ENCODE measurements at regions not wholly inside any gene's neighbourhood (a gene's known extent, or its start where the extent isn't known, plus 50 kb on each side); places are given as distances from the start of the nearest gene placed in this dataset.
"Not testable (repeated sequence)": the region's sequence is repeated elsewhere in the genome, so short reads cannot be mapped to it uniquely, and the experiment has no call there.

- Histone ChIP-seq H3K4me3 (no peak overlapping the region), H3K4me1 (no peaks in the 10 kb centered on the region), H3K9me3 (peaks cover 0 to 2% of the 10 kb centered on the region in 2 donors), H3K27ac (no peak overlapping the region), H3K27me3 (no peaks in the 10 kb centered on the region), H3K36me3 (no peaks in the 10 kb centered on the region)
- TF ChIP-seq, protein P1, sequence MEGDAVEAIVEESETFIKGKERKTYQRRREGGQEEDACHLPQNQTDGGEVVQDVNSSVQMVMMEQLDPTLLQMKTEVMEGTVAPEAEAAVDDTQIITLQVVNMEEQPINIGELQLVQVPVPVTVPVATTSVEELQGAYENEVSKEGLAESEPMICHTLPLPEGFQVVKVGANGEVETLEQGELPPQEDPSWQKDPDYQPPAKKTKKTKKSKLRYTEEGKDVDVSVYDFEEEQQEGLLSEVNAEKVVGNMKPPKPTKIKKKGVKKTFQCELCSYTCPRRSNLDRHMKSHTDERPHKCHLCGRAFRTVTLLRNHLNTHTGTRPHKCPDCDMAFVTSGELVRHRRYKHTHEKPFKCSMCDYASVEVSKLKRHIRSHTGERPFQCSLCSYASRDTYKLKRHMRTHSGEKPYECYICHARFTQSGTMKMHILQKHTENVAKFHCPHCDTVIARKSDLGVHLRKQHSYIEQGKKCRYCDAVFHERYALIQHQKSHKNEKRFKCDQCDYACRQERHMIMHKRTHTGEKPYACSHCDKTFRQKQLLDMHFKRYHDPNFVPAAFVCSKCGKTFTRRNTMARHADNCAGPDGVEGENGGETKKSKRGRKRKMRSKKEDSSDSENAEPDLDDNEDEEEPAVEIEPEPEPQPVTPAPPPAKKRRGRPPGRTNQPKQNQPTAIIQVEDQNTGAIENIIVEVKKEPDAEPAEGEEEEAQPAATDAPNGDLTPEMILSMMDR (IDR thresholded peaks at IDR 0.05) = no peak
- DNase-seq (ENCODE audit: low spot score) = no peak
Observed at GRCh38 chr6:74596588-74596987, 609.3 kb downstream of the COL12A1 start.

- DNase-seq (ENCODE audit: low spot score); H3K27ac ChIP-seq: not testable (repeated sequence)
Observed at GRCh38 chr6:74594350-74594749, 611.5 kb downstream of the COL12A1 start.

DNA sequence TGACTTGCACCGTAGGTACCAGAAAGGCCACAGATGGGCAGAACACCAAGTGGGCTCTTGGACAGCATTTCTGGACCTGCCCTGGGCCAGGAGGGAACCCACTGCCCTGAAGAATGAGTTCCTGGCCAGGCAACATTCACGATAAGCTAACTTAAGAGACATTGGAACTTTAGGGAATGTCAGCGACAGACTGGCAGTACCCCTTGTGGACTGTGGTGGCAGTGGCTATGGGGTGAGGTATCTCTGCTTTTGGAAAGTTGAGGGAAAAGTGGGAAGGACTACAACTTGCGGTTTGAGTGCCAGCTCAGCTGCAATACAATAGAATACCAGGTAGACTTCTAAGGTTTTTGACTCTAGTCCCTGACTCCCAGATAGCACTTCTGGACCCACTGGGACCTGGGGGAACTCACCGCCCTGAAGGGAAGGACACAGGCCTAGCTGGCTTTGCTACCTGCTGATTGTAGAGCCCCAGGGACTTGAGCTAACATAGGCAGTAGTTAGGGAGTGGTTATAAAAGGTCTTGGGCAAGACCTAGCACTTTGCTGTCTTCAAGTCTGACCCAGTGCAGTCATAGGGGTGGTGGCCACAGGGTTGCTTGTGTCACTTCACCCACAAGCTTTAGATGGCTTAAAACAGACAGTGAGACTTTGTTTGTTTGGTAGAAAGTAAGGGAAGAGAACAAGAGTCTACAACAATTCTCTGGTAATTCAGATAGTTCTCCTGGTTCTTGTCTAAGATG, 617.6 kb downstream of the COL12A1 start:
- no peaks in the 10 kb centered on the region for H3K36me3 ChIP-seq

More at GRCh38 chr6:74594350-74594749, 611.5 kb downstream of the COL12A1 start:
- H3K4me1 ChIP-seq, H3K36me3 ChIP-seq, H3K27me3 ChIP-seq, H3K4me3 ChIP-seq, H3K9me3 ChIP-seq: not testable (repeated sequence)

GRCh38 chr6:74587386-74587785, 618.5 kb downstream of the COL12A1 start:
- H3K4me3 ChIP-seq = no peak overlapping the region
- no peak for DNase-seq (ENCODE audit: low spot score)
- H3K4me1 ChIP-seq = no peaks in the 10 kb centered on the region
- H3K27me3 ChIP-seq = no peaks in the 10 kb centered on the region
- peaks cover 0 to 9% of the 10 kb centered on the region in 2 donors for H3K9me3 ChIP-seq
- H3K36me3 ChIP-seq = no peaks in the 10 kb centered on the region
- TF ChIP-seq, protein P1 (IDR thresholded peaks at IDR 0.05) = no peak
- no peak overlapping the region for H3K27ac ChIP-seq

More for the DNA sequence above, 617.6 kb downstream of the COL12A1 start:
- Histone ChIP-seq H3K4me3 (no peak overlapping the region), H3K9me3 (peaks cover 0 to 9% of the 10 kb centered on the region in 2 donors), H3K27ac (no peak overlapping the region), H3K4me1 (no peaks in the 10 kb centered on the region), H3K27me3 (no peaks in the 10 kb centered on the region)
- no peak for DNase-seq (ENCODE audit: low spot score)
- TF ChIP-seq, protein P1 (IDR thresholded peaks at IDR 0.05) = no peak

- DNase-seq (ENCODE audit: low spot score) = no peak
- H3K27me3 ChIP-seq = no peaks in the 10 kb centered on the region
- TF ChIP-seq, protein P1 (IDR thresholded peaks at IDR 0.05) = no peak
- no peaks in the 10 kb centered on the region for H3K4me1 ChIP-seq
- H3K27ac ChIP-seq = no peak overlapping the region
- no peak overlapping the region for H3K4me3 ChIP-seq
- H3K9me3 ChIP-seq = no peaks in the 10 kb centered on the region
- H3K36me3 ChIP-seq = no peaks in the 10 kb centered on the region
Observed at GRCh38 chr6:74585753-74586152, 620.1 kb downstream of the COL12A1 start.

DNA sequence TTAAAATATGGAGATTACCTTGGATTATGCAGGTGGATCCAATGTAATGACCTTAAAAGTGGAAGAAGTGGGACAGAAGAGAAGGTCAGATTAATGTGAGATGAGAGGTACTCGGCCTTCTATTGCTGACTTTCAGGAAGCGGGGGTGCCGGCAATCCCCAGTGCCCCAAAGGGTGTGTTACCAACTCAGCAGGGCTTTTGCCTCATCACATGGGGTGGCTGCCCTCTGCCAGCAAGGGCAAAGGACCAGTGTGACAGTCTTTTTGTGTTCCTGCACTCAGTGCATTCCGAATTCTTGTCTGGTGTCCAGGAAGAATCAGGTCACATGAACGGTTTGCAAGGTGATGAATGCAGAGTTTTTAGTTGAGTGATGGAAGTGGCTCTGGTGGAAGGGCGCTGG, 624.2 kb downstream of the COL12A1 start:
- no peak for DNase-seq (ENCODE audit: low spot score)
- Histone ChIP-seq H3K4me1 (no peaks in the 10 kb centered on the region), H3K9me3 (no peaks in the 10 kb centered on the region), H3K36me3 (no peaks in the 10 kb centered on the region), H3K27ac (no peak overlapping the region), H3K4me3 (no peak overlapping the region), H3K27me3 (no peaks in the 10 kb centered on the region)
- TF ChIP-seq, protein P1 (IDR thresholded peaks at IDR 0.05) = no peak
